CD4-positive, alpha-beta T cell treated with Interleukin-6 for 4 hours (primary cell): ENCODE measurements at regions not wholly inside any gene's neighbourhood (a gene's known extent, or its start where the extent isn't known, plus 50 kb on each side); places are given as distances from the start of the nearest gene placed in this dataset.
"Not testable (repeated sequence)": the region's sequence is repeated elsewhere in the genome, so short reads cannot be mapped to it uniquely, and the experiment has no call there.

ENCODE experiments used
- DNase-seq: peaks from one replicate; pipeline ENCODE4 v3.0.0-alpha.2; 2020; ENCODE audit warnings: mixed read lengths

DNA sequence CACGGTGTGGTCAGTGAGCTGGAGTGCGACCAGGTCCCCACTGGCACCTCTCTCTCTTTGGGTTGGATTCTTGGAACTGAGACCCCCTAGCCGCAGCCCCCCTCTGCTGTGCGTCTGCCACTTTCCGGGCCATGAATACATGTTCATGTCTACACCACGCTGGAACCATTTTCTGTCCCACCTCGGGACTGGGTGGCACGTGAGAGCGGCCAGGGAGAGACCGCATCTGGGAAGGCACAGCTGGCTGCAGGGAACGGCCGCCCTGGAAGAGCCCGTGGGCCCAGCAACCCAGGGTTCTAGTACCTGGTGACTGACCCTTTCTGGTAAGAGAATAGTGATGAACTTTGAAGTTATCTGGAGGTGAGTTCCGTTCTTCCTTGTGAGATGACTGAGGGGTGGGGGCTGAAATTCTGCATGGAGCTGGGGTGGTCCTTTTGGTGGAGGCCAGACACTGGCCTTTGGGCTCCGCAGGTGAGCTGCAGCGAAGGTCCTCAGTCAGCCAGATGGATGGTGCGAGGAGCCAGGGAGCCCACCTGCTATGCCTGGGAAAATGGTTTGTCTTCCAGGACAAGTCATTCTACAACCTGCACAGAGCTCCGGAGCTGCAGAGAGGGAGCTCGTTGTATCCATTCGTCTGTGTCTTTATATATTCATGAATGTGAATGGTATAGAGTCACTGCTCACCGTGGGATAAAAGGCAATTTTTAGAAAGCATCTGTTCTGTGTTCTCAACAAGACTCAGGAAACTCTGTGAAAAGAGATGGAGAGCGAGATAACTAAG is 223.5 kb downstream of the NDUFA10 start:
- no peak for DNase-seq

DNA sequence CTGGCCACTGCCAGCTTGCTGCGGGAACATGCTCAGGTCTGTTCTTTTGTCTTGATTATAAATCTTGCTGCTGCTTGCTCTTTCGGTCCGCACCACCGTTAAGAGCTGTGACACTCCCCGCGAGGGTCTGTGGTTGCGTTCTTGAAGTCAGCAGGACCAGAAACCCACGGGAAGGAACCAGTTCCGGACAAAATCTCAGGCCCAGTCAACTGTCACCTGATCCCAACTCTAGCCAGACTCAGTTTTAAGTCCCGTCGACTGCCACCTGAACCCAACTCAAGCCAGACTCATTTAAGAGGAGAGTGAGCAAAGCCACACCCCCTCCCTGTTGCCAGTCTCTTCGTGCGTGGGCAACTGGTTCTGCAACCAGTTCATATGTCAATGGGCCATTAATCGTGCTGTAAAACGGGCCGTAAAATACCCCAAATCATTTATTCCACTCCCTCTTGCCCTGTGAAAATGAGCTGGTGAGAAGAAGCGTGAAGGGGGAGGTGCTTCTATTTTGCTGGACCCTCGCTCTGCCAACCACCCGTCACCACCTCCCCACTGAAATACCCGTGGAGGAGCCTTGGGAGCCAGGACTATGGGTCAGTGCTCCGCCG is 224.3 kb downstream of the NDUFA10 start:
- DNase-seq, result no peak

DNA sequence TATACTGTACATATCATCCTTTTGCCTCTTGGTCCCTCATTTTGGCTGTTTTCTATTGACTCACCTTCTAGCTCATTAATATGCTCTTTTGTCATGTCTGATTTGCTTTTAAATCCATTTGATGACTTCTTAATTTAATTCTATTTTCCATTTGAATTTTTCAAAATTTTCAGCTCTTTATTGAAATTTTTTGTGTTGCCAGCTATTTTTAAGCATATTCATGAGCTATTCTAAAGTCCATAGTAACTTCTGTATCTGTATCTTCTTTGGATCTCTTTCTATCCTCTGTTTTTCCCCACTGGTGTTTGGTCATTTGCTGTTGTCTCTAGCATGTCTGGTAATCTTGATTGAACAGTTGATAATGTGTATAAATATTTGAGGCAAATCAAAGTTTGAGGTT is 227.8 kb downstream of the NDUFA10 start:
- no peak for DNase-seq

DNA sequence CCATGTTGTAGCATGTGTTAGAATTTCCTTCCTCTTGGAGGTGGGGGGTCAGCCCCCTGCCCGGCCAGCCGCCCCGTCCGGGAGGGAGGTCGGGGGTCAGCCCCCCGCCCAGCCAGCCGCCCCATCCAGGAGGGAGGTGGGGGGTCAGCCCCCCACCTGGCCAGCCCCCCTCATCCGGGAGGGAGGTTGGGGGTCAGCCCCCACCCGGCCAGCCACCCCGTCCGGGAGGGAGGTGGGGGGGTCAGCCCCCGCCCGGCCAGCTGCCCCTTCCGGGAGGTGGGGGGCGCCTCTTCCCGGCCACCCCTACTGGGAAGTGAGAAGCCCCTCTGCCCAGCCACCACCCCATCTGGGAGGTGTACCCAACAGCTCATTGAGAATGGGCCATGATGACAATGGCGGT is 229.4 kb downstream of the NDUFA10 start:
- DNase-seq, result not testable (repeated sequence)

DNA sequence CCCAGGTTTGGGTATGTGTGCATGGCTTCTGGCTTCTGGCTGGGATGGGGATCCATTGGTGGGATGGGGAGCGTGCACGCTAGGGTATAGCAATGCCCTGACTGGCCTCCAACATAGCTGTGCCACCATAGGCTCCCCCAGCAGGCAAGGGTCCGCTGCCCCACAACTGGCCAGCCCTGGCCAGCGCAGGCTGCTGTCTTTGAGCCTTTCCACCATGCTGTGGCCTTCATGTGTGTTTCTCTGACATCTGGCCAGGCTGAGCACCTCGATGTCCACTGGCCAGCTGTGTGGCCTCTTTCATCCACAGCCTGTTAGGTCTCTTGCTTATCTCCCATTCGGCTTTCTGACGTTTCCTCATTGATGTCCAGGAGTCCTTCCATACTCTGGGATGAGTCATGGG is 231.3 kb downstream of the NDUFA10 start:
- DNase-seq, result no peak

DNA sequence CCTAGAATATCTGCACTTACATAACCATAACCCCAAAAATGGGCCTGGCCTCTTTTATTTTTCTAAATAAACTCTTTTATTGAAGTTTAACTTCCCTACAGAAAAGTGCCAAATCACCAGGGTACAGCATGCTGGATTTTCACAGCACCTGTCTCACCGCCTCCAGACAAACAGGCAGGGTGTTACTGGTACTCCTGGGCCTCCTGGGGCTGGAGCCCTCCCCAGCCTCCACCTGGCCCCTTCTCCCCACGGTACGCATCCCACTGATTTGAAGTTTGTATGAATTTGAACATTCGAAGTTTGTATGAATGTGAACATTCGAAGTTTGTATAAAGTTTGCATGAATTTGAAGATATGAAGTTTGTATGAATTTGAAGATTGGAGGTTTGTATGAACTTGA is 232.1 kb downstream of the NDUFA10 start:
- no peak for DNase-seq

DNA sequence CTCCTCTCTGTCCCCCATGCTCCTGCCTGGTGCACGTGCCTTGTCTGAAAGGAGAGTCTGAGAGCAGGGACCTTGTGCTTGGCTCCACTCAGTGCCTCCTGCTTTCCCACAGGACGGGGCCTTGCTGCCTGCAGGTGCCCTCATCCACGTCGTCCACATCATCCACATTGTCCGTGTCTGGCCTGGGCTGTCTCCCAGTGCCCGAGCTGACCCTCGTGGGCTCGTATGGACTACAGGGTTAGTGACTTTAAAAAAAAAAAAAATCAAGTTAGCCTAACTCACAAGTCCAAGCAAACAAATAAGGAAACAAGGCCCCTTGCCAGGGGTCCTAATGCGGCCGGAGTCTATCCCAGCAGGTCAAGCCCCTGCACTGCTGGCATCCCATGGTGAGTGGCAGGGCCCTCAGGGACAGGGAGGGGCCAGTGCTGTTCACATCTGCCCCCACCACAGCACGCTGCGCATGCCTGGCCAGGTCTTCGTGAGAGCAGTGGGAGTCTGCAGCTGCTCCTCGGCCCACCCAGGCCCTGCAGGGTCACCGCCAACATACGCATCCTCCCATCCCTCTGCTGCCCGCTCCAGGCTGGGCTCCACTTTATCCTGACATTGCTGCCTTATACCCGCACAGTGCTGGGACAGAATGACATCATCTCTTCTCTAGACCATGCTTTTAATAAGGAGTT is 232.6 kb downstream of the NDUFA10 start:
- no peak for DNase-seq

DNA sequence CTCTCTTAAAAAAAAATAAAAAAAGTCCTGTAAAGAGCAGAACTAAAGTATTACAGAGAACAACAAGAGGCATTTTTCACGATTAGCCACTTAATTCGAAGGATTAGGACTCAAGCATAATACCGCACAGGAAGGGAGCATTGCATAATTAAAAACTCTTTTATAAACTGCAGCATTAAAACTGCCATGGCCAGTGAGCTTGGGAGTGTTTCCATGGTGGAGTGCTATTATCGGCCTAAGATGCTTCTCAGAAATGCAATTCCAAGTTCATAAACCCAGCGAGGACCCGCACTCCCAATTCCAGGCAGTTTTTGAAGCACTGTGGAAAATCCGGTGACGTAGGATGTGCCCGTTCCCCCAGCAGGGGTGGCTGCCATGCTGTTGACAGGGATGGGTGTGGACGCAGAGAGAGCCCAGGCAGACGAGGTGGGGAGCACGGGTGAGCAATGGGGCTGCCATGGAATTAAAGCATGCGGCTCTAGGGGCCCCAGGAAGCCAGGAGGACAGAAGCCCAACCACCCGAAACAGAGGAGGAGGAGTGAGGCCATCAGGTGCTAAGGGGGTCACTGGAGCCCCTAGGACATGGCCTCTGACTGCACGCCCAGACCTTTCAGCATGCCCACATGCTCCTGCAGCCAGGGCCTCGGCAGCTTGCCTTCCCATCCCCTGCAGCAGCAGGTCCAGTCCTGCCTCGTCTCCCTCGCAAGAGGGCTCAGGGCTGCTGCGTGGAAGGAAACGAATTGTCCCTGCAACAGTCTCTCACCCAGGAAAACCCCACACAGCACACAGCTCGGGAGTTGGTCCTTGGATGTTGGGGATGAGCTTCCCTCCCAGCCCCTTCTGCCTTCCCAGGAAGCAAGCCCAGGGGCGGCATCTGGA is 233.4 kb downstream of the NDUFA10 start:
- no peak for DNase-seq

DNA sequence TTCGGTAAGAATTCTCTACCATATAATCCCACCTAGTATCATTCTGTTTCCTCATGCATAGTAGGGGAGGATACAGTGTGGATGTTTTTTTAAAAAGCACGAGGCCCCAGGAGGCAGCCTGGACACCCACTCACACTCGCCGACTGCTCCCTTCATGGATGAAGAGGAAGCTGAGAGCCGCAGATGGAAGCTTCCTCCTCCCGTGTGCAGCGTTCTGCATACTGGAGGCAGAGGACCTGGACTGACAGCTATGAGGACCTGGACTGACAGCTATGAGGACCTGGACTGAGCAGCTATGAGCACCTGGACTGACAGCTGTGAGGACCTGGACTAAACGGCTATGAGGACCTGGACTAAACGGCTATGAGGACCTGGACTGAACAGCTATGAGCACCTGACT is 234.4 kb downstream of the NDUFA10 start:
- no peak for DNase-seq

DNA sequence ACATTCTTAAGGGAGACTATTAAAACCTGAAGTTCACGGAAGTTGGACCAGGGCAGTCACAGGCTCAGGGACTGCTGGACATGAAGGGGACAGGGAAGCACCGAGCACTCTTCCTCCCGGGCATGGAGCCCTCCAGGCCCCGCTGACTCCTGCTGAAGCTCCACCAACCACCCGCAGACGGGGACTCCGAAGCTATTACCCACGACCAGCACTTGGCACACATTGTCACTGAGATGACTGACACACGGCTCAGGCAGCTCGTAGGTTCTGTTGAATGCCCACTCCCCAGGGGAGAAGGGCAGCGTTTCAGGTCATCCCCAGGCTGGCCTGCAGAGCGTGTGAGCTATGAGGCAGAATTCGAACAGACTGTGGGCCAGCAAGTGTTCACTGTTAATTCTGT is 234.8 kb downstream of the NDUFA10 start:
- no peak for DNase-seq

DNA sequence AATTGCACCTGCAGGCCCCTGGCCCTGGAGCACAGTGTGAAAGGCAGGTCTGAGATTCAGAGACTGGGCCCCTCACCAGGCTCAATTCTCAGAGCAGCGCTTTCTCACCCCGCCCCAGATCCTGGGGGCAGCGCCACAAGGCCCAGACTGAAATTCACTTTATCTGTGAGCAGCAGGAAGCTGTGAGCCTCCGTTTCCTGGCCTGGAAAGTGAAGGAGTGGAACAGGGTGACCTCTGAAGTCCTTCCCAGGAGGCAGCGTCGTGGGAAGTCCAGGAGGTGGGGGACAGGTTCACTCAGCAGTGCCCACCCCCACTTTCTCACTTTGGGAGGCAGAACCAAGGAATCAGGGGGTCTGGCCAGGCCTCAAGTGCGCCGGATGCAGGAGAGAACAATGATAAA is 235.4 kb downstream of the NDUFA10 start:
- DNase-seq, result no peak

DNA sequence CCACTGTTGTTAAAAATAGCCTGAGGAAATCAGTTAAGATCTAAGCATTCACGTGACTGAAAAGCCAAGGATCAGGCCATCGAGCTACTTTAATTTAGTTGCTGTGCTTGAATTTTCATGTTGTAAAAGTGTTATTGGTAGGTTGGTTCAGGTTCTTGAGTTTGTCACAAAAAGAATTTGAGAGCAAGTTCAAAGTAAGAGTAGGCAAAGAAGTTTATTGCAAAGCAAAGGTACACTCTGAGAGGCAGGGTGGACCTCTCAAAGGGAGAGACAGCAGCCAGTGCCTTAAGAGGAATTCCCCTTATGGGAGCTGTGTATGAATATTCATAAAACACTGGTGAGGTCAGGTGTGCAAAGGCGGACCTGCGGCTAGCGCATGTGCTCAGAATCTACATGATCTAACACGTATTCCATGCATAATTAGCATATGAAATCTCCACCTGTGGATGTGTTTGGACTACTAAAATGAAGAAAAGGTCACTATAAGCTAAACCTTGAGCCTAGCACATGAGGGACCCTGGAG is 236.5 kb downstream of the NDUFA10 start:
- no peak for DNase-seq

DNA sequence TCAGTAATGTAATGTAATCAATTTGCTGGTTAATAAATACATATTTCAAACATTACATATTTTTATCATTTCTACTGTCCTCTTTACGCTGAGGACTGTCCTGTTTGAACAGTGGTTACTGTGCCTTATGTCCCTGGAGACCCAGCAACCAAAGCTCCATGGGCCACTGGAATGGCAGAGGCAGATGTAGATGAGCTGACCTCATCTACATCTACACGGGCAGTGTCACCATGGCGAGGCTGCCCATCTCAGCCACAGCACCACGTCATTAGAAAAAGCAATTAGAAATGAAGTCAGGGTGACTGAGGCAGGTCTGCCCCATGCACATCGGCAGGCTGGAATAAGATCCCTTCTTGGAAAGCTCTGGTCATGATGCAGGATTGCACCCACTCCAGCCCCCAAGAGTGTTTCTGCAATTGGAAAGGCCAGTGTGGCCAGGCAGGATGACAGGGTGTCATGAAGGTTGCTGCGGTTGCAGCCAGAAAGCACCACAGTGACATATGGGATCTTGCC is 237.5 kb downstream of the NDUFA10 start:
- DNase-seq, result no peak

DNA sequence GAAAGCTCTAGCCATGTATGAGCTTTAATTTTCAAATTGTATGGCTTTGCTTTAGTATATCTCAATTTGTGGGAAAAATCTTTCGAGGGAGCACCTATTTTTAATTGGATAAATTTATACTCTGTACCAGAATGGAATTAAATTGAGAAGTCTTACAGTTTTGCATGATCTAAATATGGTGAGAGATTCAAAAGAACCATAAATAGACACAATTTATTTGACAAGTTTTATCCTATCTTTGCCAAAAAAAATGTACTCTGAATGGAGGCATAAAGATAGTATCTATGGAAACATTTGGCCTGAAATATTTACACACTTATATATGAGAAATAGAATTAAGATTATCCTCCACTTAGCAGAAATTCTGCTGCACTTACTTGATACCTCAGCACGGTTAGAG is 238.4 kb downstream of the NDUFA10 start:
- no peak for DNase-seq

DNA sequence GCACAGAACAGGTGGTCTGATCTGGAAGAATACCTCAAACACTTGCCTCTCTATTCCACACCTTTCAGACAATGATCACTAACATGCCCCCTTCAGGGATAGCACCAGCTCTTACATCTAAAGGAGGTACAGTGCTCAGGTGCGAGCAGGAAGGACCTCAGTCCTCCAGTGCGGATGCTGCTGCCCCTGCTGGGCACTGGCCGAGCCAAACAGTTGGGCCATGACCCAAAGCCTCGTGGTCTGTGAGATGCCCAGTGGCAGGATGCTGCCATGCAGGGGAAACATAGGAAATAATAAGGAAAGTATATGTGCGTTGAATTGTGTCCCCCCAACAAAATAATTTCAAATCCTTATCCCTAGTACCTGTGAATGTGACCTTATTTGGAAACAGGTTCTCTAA is 243.7 kb downstream of the NDUFA10 start:
- no peak for DNase-seq

DNA sequence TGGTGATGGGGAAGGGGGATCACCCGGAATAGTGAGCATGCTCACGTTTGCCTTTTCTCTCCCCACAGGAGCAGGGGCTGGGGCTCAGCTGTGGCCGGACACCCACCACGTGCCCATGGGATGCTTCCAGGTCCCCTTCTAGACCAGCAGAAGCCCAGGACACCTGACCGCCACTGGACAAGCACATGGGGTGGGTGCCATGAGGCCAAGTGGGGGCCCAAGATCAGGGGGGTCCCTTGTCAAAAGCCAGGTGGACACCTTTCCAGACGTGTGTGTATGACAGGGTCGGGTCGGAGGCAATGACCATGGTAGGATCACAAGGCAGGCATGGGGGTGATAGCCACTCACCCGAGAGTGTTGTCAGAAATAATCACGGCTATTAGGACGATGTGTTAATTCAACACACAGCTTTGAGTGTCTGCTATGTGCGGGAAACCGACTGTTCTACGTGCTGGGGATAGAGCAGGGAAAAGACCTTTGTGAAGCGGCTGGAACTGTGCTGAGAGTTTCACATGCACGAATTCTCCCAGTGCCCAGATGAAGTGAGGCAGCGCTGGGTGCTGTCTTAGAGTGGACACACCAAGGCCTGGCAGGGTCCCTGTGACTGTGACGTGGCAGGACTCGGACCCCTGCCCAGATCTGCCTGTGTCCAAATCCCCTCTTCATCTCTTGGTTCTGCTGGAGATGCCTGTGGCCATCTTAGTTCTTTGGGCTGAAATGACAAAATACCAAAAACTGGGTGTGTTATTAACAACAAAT is 244.7 kb downstream of the NDUFA10 start:
- no peak for DNase-seq

DNA sequence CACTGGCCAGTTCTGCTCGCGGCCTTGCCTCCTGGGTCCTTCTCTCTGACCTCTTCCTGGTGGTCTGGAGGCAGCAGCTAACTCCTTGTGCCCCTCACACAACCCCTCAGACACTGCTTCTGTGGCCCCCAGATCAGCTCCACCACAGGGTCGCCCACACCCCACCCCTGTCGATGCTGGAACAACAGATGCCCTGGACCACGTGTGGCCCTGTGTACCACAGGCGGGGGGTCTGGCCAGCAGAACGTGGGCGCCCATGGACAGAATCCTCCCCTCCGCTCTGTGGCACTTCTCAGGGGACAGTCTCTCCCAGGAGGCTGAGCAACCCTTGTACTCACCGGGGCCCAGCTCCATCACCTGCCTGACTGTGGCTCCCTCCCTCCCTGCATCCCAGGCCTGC is 245.6 kb downstream of the NDUFA10 start:
- DNase-seq, result no peak

DNA sequence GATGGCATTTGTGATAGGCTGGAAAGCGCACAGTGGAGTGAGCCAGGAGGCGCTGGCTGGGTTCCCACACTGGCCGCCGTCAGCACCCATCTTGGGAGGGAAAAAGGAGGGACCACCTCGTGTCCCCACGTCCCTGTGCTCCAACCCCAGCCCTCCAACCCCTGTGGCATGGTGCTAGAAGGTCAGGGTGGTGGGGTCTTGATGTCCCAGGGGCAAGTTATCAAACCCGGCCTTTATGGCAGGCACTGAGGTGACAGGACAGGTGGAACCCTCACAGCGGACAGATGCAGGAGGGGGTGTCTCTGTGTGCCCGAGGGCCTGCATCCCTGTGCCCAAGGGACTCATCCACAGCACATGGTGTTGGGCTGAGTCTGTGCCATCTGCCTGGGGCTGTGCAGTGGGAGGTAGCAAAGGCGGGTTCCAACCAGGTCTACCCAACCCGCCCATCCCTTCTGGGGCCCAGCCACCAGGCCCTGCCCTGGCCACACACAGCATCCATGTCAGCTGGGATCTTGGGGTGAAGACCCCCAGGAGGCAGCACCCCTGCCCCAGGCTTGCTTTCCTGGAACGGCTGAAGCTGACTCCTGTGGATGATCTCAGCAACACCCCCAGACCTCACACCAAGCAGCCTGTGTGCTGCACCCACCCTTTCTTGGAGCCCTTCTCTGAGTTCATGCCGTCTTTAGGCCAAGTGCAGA is 246.1 kb downstream of the NDUFA10 start:
- no peak for DNase-seq

DNA sequence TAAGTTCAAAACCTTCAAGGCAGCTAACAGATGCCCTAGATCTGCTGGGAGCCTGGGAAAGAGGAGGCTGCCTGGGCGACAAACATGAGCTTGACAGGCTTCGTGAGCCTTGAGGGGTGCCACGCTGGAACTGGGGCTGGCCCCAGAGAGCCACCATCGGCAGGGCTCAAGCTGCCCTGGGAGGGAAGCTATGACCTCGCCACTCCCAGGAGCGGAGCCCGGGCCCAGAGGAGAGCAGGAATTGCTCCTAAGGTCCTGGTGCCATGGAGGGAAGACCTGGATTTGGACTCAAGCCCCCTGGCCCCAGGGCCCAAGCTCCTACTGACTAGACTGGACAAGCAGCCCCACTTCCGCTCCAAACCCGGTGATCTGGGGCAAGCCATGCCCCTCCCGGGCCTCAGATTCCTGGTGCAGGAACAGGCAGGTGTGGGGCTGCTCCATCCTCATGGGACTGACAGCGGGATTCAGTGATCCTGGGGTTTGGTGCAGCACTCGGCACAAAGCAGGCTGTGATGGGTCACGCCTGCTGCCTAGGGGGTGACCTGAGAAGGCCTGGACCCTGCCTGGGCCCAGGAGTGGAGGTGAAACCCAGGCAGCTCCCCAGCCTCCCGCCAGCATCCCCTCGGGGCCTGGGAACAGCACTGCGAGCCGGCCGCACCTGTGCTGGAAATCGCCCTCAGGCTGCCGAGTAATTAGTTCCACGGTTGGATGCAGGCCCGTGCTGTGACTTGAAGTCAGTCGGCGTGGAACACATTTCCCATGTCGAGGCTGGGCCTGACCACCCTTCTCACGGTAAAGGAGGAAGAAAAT is 246.9 kb downstream of the NDUFA10 start:
- no peak for DNase-seq

DNA sequence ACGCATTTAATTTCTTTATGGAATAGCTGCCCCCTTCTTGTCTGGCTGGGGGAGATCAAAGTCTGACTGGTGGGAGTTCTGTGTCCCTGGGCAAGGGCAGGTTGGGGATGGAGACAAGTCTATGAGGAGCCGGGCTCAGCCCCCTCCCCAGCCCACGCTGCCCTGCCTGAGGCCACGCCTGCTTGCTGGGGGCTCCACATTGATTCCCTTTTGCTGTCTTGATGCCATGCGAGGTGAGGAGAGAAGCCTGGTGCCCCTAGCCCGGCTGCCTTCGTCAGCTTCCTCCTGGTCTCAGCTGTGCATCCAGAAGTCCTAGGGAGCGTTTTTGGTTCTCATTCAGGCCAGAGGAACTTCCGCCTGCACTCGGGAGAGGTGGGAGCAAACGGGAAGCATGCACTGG is 247.9 kb downstream of the NDUFA10 start:
- DNase-seq, result no peak
